HG03342 (cell line): ENCODE measurements at regions not wholly inside any gene's neighbourhood (a gene's known extent, or its start where the extent isn't known, plus 50 kb on each side); places are given as distances from the start of the nearest gene placed in this dataset.

Source experiments
- ATAC-seq: cut with Tn5 transposase; IDR thresholded peaks from one replicate; pipeline ENCODE4 v1.9.1; 2021; ENCODE audit warnings: mild to moderate bottlenecking, moderate library complexity; ENCODE audit not compliant: unreplicated experiment

- no peak for ATAC-seq
These were observed 559.5 kb upstream of the GCFC2 start for GRCh38 chr2:76270096-76270710.

- ATAC-seq = no peak
These were observed 558.3 kb upstream of the GCFC2 start for GRCh38 chr2:76268902-76269620.

GRCh38 chr2:76268484-76268883, 557.8 kb upstream of the GCFC2 start:
- no peak for ATAC-seq

- no peak for ATAC-seq
These were observed 547.1 kb upstream of the GCFC2 start for GRCh38 chr2:76257802-76258201.

- no peak for ATAC-seq
These were observed 545.9 kb upstream of the GCFC2 start for GRCh38 chr2:76256458-76257088.

- ATAC-seq = no peak
These were observed 542.0 kb upstream of the GCFC2 start for GRCh38 chr2:76252704-76253103.

- no peak for ATAC-seq
These were observed 540.6 kb upstream of the GCFC2 start for GRCh38 chr2:76251342-76251741.

GRCh38 chr2:76247006-76247405, 536.3 kb upstream of the GCFC2 start:
- ATAC-seq = no peak

- no peak for ATAC-seq
These were observed 501.6 kb upstream of the GCFC2 start for GRCh38 chr2:76211991-76212985.

GRCh38 chr2:76210551-76210950, 499.8 kb upstream of the GCFC2 start:
- no peak for ATAC-seq

- ATAC-seq = no peak
These were observed 493.3 kb upstream of the GCFC2 start for GRCh38 chr2:76204048-76204447.

- ATAC-seq = no peak
These were observed 492.2 kb upstream of the GCFC2 start for GRCh38 chr2:76202866-76203265.

GRCh38 chr2:76197842-76198448, 487.2 kb upstream of the GCFC2 start:
- peak; percentile 69 for ATAC-seq

- no peak for ATAC-seq
These were observed 486.7 kb upstream of the GCFC2 start for GRCh38 chr2:76197428-76197827.

- ATAC-seq = no peak
These were observed 483.5 kb upstream of the GCFC2 start for GRCh38 chr2:76194031-76194775.

GRCh38 chr2:76193089-76193488, 482.4 kb upstream of the GCFC2 start:
- no peak for ATAC-seq

- no peak for ATAC-seq
These were observed 477.8 kb upstream of the GCFC2 start for GRCh38 chr2:76188334-76189008.

- no peak for ATAC-seq
These were observed 476.7 kb upstream of the GCFC2 start for GRCh38 chr2:76187415-76187814.

GRCh38 chr2:76180676-76181075, 470.0 kb upstream of the GCFC2 start:
- no peak for ATAC-seq
